ENCODE measurements at regions not wholly inside any gene's neighbourhood (a gene's known extent, or its start where the extent isn't known, plus 50 kb on each side); places are given as distances from the start of the nearest gene placed in this dataset.

DNA sequence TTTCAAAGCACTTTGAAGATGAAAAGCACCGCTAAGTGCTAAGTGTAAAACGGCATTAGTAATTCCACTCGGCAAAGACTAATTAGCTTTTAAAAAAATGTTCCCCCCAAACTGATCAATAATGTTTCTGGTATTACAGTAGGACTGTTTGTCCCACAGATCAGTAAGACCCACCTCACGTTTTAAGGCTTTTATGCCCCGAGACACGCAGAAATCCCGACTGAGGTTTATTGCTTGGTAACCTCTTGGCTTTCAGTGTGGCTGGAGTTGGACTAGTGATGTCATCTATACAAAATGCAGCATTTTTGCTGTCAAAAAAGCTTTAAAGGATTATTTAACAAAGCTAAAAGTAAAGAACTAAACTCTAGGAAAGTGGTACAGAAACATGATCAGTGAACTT lies 414.6 kb upstream of the PSMD7 start:
- CTCF ChIA-PET (ENCODE audit: partially characterized antibody) = interaction anchor here (1.1 to 3.1 kb wide), 5 partner anchors 10 to 393 kb away, joined by 3 to 10 read pairs (median 7); no protein-coding TSS in a partner anchor
- H3K56ac ChIP-seq (replicated peaks; ENCODE audit: insufficient read length, low read depth, low read length) = no peak overlapping the region
- H3K4me3 ChIP-seq (ENCODE audit: extremely low read depth in 1 of 4, insufficient read depth in 2 of 4, low read depth in 3 of 4, low read length in 4 of 4) = no peak overlapping the region

More for the DNA sequence above, 414.6 kb upstream of the PSMD7 start:
- Histone ChIP-seq H3K23me2 (ENCODE audit: low read depth, low read length) (no peaks in the 10 kb centered on the region), H4K91ac (replicated peaks; ENCODE audit: insufficient read length, low read length) (no peak overlapping the region), H3K4me1 (replicated peaks in 1 of 4; ENCODE audit: control insufficient read depth in 3 of 4, insufficient read depth in 4 of 4, low read length in 3 of 4) (peaks cover 0 to 4% (median 0%) of the 10 kb centered on the region in 4 experiments; a peak in 1 of 7 replicates), H3K18ac (ENCODE audit: extremely low read depth, low read length) (no peak overlapping the region), H2AK5ac (ENCODE audit: low read depth, low read length) (no peak overlapping the region), H3K36me3 (ENCODE audit: control insufficient read depth in 2 of 4, insufficient read depth in 4 of 4, low read length in 3 of 4) (no peaks in the 10 kb centered on the region), H3K9ac (replicated peaks in 1 of 4; ENCODE audit: extremely low read depth in 1 of 4, low read depth in 3 of 4, low read length in 3 of 4) (no peak overlapping the region), H3K27me3 (replicated peaks in 1 of 4; ENCODE audit: control insufficient read depth in 3 of 4, extremely low read depth in 1 of 4, insufficient read depth in 3 of 4, low read length in 3 of 4) (no peaks in the 10 kb centered on the region), H3K4ac (replicated peaks; ENCODE audit: insufficient read length, low read depth, low read length) (no peak overlapping the region), H3K27ac (ENCODE audit: low read depth, low read length) (no peak overlapping the region), H2BK5ac (ENCODE audit: low read depth, low read length) (no peak overlapping the region), H2AFZ (ENCODE audit: low read length) (no peak overlapping the region), H3K79me1 (ENCODE audit: low read depth, low read length) (no peaks in the 10 kb centered on the region), H4K20me1 (replicated peaks in 1 of 2; ENCODE audit: control insufficient read depth in 1 of 2, insufficient read depth in 2 of 2, low read length in 2 of 2) (no peaks in the 10 kb centered on the region), H2BK12ac (ENCODE audit: low read depth, low read length) (no peak overlapping the region), H3K14ac (ENCODE audit: insufficient read length) (no peak overlapping the region), H4K8ac (ENCODE audit: extremely low read depth, insufficient read depth, low read length) (no peak overlapping the region), H4K5ac (ENCODE audit: insufficient read length, low read depth, low read length) (no peak overlapping the region), H3K79me2 (ENCODE audit: control insufficient read depth in 1 of 2, insufficient read depth in 2 of 2, low read length in 2 of 2) (no peaks in the 10 kb centered on the region), H2BK120ac (replicated peaks; ENCODE audit: low read depth, low read length) (no peak overlapping the region), H2BK20ac (ENCODE audit: low read length) (no peak overlapping the region), H3K9me3 (ENCODE audit: insufficient read depth in 2 of 2, low read depth in 1 of 2, low read length in 1 of 2) (no peaks in the 10 kb centered on the region), H3K23ac (ENCODE audit: insufficient read length) (no peak overlapping the region), H2BK15ac (ENCODE audit: low read length) (no peak overlapping the region), H3K4me2 (ENCODE audit: insufficient read depth in 1 of 2, low read depth in 2 of 2, low read length in 2 of 2) (no peak overlapping the region)
- POLR2A ChIA-PET (ENCODE audit: partially characterized antibody) = interaction anchor here (2.6 kb wide), 1 partner anchor 9 kb away, joined by 11 read pairs; no protein-coding TSS in a partner anchor
- no peak for DNase-seq (ENCODE audit: low read depth in 1 of 2, low spot score in 2 of 2)
- WGBS, 2 experiments (ENCODE audit: extremely low coverage in 1 of 2, insufficient coverage in 1 of 2, insufficient read length in 1 of 2, insufficient replicate concordance in 2 of 2, low coverage in 1 of 2, low lambda C conversion rate in 2 of 2, missing lambda C conversion rate in 1 of 2) = 86% methylated on average over 7 of the region's 7 CpGs; no CpG with 5 or more reads in 1 of the 2 experiments
- FAIRE-seq = no peak
- no peak for TF ChIP-seq SP1 (IDR thresholded peaks at IDR 0.05; ENCODE audit: low read depth, low read length)
- TF ChIP-seq JUND (IDR thresholded peaks at IDR 0.05; ENCODE audit: low read length) = no peak

All from H1 (cell line).